ENCODE measurements at regions not wholly inside any gene's neighbourhood (a gene's known extent, or its start where the extent isn't known, plus 50 kb on each side); places are given as distances from the start of the nearest gene placed in this dataset.

- Mint-ChIP-seq H3K36me3 (ENCODE audit: low read depth) (no peaks in the 10 kb centered on the region), H3K27ac (no peak overlapping the region), H3K4me3 (no peak overlapping the region), H3K4me1 (ENCODE audit: low read depth) (no peaks in the 10 kb centered on the region), H3K9me3 (no peaks in the 10 kb centered on the region), H3K27me3 (ENCODE audit: insufficient read depth) (peaks cover 2% of the 10 kb centered on the region)
- DNase-seq = no peak
- TF ChIP-seq, protein P1, sequence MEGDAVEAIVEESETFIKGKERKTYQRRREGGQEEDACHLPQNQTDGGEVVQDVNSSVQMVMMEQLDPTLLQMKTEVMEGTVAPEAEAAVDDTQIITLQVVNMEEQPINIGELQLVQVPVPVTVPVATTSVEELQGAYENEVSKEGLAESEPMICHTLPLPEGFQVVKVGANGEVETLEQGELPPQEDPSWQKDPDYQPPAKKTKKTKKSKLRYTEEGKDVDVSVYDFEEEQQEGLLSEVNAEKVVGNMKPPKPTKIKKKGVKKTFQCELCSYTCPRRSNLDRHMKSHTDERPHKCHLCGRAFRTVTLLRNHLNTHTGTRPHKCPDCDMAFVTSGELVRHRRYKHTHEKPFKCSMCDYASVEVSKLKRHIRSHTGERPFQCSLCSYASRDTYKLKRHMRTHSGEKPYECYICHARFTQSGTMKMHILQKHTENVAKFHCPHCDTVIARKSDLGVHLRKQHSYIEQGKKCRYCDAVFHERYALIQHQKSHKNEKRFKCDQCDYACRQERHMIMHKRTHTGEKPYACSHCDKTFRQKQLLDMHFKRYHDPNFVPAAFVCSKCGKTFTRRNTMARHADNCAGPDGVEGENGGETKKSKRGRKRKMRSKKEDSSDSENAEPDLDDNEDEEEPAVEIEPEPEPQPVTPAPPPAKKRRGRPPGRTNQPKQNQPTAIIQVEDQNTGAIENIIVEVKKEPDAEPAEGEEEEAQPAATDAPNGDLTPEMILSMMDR (IDR thresholded peaks at IDR 0.05) = no peak
Observed at GRCh38 chr6:155995281-155995680, 539.6 kb upstream of the NOX3 start.

DNA sequence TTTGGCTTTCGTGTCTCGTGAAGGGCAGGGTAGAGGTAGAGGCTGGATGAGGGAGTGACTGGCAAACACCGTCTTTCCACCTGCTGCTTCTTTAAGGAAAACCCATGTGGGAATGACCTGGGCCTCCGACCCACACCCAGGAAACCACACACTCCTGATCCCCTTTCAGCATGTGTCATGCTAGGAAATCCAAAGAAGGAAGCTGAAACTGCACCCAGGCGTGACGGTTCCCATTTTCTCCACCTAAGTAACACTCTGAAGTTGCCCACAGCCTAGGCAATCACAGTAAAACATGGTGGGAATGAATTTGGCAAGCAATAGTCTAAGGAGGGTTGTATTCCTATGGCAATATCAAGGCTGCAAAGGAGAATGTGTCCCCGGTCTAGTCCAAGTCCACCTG is 538.4 kb upstream of the NOX3 start:
- TF ChIP-seq, protein P1 (IDR thresholded peaks at IDR 0.05) = no peak
- no peaks in the 10 kb centered on the region for H3K9me3 Mint-ChIP-seq
- no peak for DNase-seq
- no peaks in the 10 kb centered on the region for H3K36me3 Mint-ChIP-seq (ENCODE audit: low read depth)
- H3K4me3 Mint-ChIP-seq = no peak overlapping the region
- no peak overlapping the region for H3K27ac Mint-ChIP-seq
- H3K4me1 Mint-ChIP-seq (ENCODE audit: low read depth) = no peaks in the 10 kb centered on the region
- peaks cover 2% of the 10 kb centered on the region for H3K27me3 Mint-ChIP-seq (ENCODE audit: insufficient read depth)

DNA sequence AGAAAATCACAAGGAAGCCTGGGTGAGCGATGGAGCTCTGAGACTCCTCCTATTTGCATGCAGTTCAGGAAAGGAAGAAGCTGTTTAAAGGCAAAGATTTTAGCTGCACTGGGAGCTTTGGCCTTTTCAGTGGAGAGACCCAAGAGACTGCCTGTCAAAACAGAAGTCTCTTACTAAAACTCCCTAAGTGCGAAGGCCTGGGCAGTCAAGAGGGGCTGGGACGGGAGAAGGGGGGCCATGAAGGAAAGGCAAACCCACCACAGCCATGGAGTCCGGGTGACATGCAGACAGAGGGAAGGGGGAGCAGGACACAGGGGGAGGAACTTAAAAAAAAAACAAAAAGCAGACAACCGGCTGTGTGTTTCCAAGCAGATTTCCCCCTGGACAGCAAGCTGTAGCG is 537.6 kb upstream of the NOX3 start:
- TF ChIP-seq, protein P1 (IDR thresholded peaks at IDR 0.05) = no peak
- Mint-ChIP-seq H3K4me3 (no peak overlapping the region), H3K4me1 (ENCODE audit: low read depth) (no peaks in the 10 kb centered on the region)

DNA sequence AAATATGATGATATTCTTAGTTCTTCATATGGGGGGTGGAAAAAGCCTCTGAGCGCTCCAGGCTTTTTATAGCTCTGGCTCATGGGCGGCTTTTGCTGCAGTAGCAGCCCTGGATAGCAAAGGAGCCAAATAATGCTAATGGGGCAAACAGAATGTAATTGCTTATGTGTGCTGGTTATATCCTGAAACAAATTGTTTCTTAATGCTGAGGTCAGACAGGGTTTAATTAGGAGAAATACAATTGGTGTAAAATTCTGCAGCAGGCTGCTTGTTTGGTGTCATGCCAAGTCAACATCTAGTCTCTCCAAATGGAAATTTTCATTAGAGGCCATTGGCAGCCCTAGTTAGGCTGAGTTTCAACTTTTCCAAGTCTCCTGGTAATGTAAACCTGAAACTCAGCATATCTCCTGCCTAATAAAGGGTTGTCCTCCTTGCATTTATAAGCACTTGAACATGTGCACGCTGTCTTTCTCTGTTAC is 530.1 kb upstream of the NOX3 start:
- Mint-ChIP-seq H3K36me3 (ENCODE audit: low read depth) (no peaks in the 10 kb centered on the region), H3K27me3 (ENCODE audit: insufficient read depth) (peaks cover 2% of the 10 kb centered on the region; the same call in 1 of the 2 replicates), H3K4me3 (no peak overlapping the region), H3K9me3 (no peaks in the 10 kb centered on the region), H3K4me1 (ENCODE audit: low read depth) (no peaks in the 10 kb centered on the region), H3K27ac (no peak overlapping the region)
- no peak for DNase-seq
- TF ChIP-seq, protein P1 (IDR thresholded peaks at IDR 0.05) = no peak

More for the DNA sequence above, 537.6 kb upstream of the NOX3 start:
- Mint-ChIP-seq H3K36me3 (ENCODE audit: low read depth) (no peaks in the 10 kb centered on the region), H3K9me3 (no peaks in the 10 kb centered on the region), H3K27me3 (ENCODE audit: insufficient read depth) (peaks cover 4% of the 10 kb centered on the region), H3K27ac (no peak overlapping the region)
- DNase-seq = no peak

DNA sequence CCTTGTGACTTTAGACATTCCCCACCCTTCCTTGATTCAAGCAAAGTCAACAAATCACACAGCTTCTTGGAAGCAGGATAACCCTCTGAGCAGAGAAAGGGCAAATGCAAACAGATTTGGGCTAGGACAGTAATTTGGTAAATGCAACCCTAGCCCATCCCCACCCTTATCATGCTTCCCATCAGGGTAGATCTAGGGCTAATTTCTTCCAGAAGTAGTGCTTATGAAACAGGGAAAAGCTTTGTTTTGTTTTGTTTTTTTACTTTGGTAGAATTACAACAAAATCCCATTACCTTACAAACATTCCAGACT is 525.1 kb upstream of the NOX3 start:
- Mint-ChIP-seq H3K27me3 (ENCODE audit: insufficient read depth) (peaks cover 1% of the 10 kb centered on the region; the same call in 1 of the 2 replicates), H3K36me3 (ENCODE audit: low read depth) (no peaks in the 10 kb centered on the region), H3K9me3 (no peaks in the 10 kb centered on the region), H3K4me3 (no peak overlapping the region), H3K27ac (no peak overlapping the region), H3K4me1 (ENCODE audit: low read depth) (no peaks in the 10 kb centered on the region)
- no peak for DNase-seq
- TF ChIP-seq, protein P1 (IDR thresholded peaks at IDR 0.05) = no peak

All from HFFc6 (cell line).